H1 (cell line): ENCODE measurements at regions not wholly inside any gene's neighbourhood (a gene's known extent, or its start where the extent isn't known, plus 50 kb on each side); places are given as distances from the start of the nearest gene placed in this dataset.

Experiments used
- CTCF ChIA-PET: fragments of 300-600 bp; sonication (Branson Sonifier 250); formaldehyde crosslinking; loops from one replicate; lab custom pipeline; 2021; ENCODE audit not compliant: partially characterized antibody; lab: Charles Lee
- POLR2A ChIA-PET: fragments of 300-600 bp; sonication (Branson Sonifier 250); formaldehyde crosslinking; loops from one replicate; lab custom pipeline; 2021; ENCODE audit warnings: inconsistent platforms; ENCODE audit not compliant: partially characterized antibody; lab: Charles Lee
- DNase-seq, 2 experiments: peaks; one replicate each; pipeline versions ENCODE4 v3.0.0 to v3.0.0-alpha.2; 2010 to 2022; ENCODE audit warnings: low spot score in 2 of 2, low read depth in 1 of 2, mixed read lengths in 1 of 2
- FAIRE-seq: peaks from 2 replicates; lab custom pipeline; 2011; peaks lifted over from hg19 to GRCh38; lab: Jason Lieb, UNC
- H2AFZ ChIP-seq: 2 replicates; pipeline ENCODE4 v1.8.1; 2012; ENCODE audit warnings: low read length, inconsistent platforms
- H2AK5ac ChIP-seq: 2 replicates; pipeline ENCODE4 v1.6.1; 2013; ENCODE audit warnings: low read depth, low read length
- H2BK120ac ChIP-seq: replicated peaks from 2 replicates; pipeline ENCODE3; 2013; ENCODE audit warnings: low read depth, low read length, inconsistent platforms
- H2BK12ac ChIP-seq: 2 replicates; pipeline ENCODE4 v1.6.1; 2013; ENCODE audit warnings: low read depth, low read length
- H2BK15ac ChIP-seq: 2 replicates; pipeline ENCODE4 v1.6.1; 2013; ENCODE audit warnings: low read length
- H2BK20ac ChIP-seq: 2 replicates; pipeline ENCODE4 v1.6.1; 2013; ENCODE audit warnings: low read length
- H2BK5ac ChIP-seq: 2 replicates; pipeline ENCODE4 v1.6.1; 2013; ENCODE audit warnings: low read depth, low read length
- H3K14ac ChIP-seq: 2 replicates; pipeline ENCODE4 v1.6.1; 2013; ENCODE audit warnings: inconsistent platforms; ENCODE audit not compliant: insufficient read length
- H3K18ac ChIP-seq: 2 replicates; pipeline ENCODE4 v1.6.1; 2013; ENCODE audit warnings: low read length; ENCODE audit errors: extremely low read depth
- H3K23ac ChIP-seq: 2 replicates; pipeline ENCODE4 v1.6.1; 2013; ENCODE audit warnings: inconsistent platforms; ENCODE audit not compliant: insufficient read length
- H3K23me2 ChIP-seq: 2 replicates; pipeline ENCODE4 v1.6.1; 2013; ENCODE audit warnings: low read depth, low read length
- H3K27ac ChIP-seq: 2 replicates; pipeline ENCODE4 v1.6.1; 2011; ENCODE audit warnings: low read depth, low read length, inconsistent platforms
- H3K27me3 ChIP-seq, 4 experiments: replicated peaks in 1 of 4; 1 replicate in 1 of 4; 2 replicates in 3 of 4; pipeline versions ENCODE4 v1.6.1 to v1.8.1; 2011 to 2013; ENCODE audit warnings: low read length in 3 of 4, mild to moderate bottlenecking in 3 of 4, inconsistent platforms in 2 of 4, mixed read lengths in 2 of 4, moderate library complexity in 1 of 4; ENCODE audit not compliant: control insufficient read depth in 3 of 4, insufficient read depth in 3 of 4; ENCODE audit errors: extremely low read depth in 1 of 4
- H3K36me3 ChIP-seq, 4 experiments: 2 replicates each; pipeline versions ENCODE4 v1.6.1 to v1.8.1; 2011 to 2013; ENCODE audit warnings: mild to moderate bottlenecking in 4 of 4, low read length in 3 of 4, moderate library complexity in 2 of 4, control low read depth in 1 of 4, inconsistent platforms in 1 of 4; ENCODE audit not compliant: insufficient read depth in 4 of 4, control insufficient read depth in 2 of 4
- H3K4ac ChIP-seq: replicated peaks from 2 replicates; pipeline ENCODE3; 2013; ENCODE audit warnings: low read length, low read depth, mixed read lengths, inconsistent platforms; ENCODE audit not compliant: insufficient read length
- H3K4me1 ChIP-seq, 4 experiments: replicated peaks in 1 of 4; 1 replicate in 1 of 4; 2 replicates in 3 of 4; pipeline versions ENCODE4 v1.6.1 to v1.8.1; 2011 to 2013; ENCODE audit warnings: low read length in 3 of 4, inconsistent platforms in 2 of 4, mixed read lengths in 1 of 4; ENCODE audit not compliant: insufficient read depth in 4 of 4, control insufficient read depth in 3 of 4
- H3K4me2 ChIP-seq, 2 experiments: 2 replicates each; pipeline versions ENCODE4 v1.6.1 to v1.8.1; 2011 to 2013; ENCODE audit warnings: low read depth in 2 of 2, low read length in 2 of 2, control low read depth in 1 of 2, inconsistent platforms in 1 of 2, mild to moderate bottlenecking in 1 of 2; ENCODE audit not compliant: insufficient read depth in 1 of 2
- H3K4me3 ChIP-seq, 4 experiments: fragments of 200-600, 300-600 bp in 1 of 4; sonication (generic), shearing (Covaris generic), sonication (Bioruptor Twin) in 1 of 4; 2 replicates each; pipeline versions ENCODE4 v1.5.1 to v1.8.1; 2011 to 2016; ENCODE audit warnings: low read length in 4 of 4, low read depth in 3 of 4, control low read depth in 2 of 4, inconsistent platforms in 2 of 4, mild to moderate bottlenecking in 2 of 4, mixed read lengths in 1 of 4, moderate library complexity in 1 of 4; ENCODE audit not compliant: insufficient read depth in 2 of 4; ENCODE audit errors: extremely low read depth in 1 of 4
- H3K56ac ChIP-seq: replicated peaks from 2 replicates; pipeline ENCODE3; 2013; ENCODE audit warnings: low read depth, mild to moderate bottlenecking, mixed read lengths, low read length, inconsistent platforms; ENCODE audit not compliant: insufficient read length
- H3K79me1 ChIP-seq: 2 replicates; pipeline ENCODE4 v1.6.1; 2013; ENCODE audit warnings: low read depth, low read length, control low read depth
- H3K79me2 ChIP-seq, 2 experiments: 2 replicates each; pipeline versions ENCODE4 v1.6.1 to v1.8.1; 2012 to 2013; ENCODE audit warnings: low read length in 2 of 2, mild to moderate bottlenecking in 2 of 2, inconsistent platforms in 1 of 2; ENCODE audit not compliant: insufficient read depth in 2 of 2, control insufficient read depth in 1 of 2
- H3K9ac ChIP-seq, 4 experiments: replicated peaks in 1 of 4; 1 replicate in 1 of 4; 2 replicates in 3 of 4; pipeline versions ENCODE4 v1.6.1 to v1.8.1; 2011 to 2013; ENCODE audit warnings: low read depth in 3 of 4, low read length in 3 of 4, control low read depth in 2 of 4, mild to moderate bottlenecking in 2 of 4, moderate library complexity in 2 of 4, inconsistent platforms in 1 of 4; ENCODE audit errors: extremely low read depth in 1 of 4
- H3K9me3 ChIP-seq, 2 experiments: 2 replicates each; pipeline versions ENCODE4 v1.6.1 to v1.8.1; 2012 to 2013; ENCODE audit warnings: mild to moderate bottlenecking in 2 of 2, moderate library complexity in 2 of 2, control low read depth in 1 of 2, inconsistent platforms in 1 of 2, low read depth in 1 of 2, low read length in 1 of 2, mixed read lengths in 1 of 2; ENCODE audit not compliant: insufficient read depth in 2 of 2
- H4K20me1 ChIP-seq, 2 experiments: replicated peaks in 1 of 2; 2 replicates each; pipeline versions ENCODE3 to v1.8.1; 2011 to 2013; ENCODE audit warnings: inconsistent platforms in 2 of 2, low read length in 2 of 2, mild to moderate bottlenecking in 1 of 2; ENCODE audit not compliant: insufficient read depth in 2 of 2, control insufficient read depth in 1 of 2
- H4K5ac ChIP-seq: 2 replicates; pipeline ENCODE4 v1.6.1; 2013; ENCODE audit warnings: low read length, low read depth, mixed read lengths, inconsistent platforms; ENCODE audit not compliant: insufficient read length
- H4K8ac ChIP-seq: 2 replicates; pipeline ENCODE4 v1.8.0; 2013; ENCODE audit warnings: mild to moderate bottlenecking, moderate library complexity, low read length, inconsistent platforms; ENCODE audit not compliant: insufficient read depth; ENCODE audit errors: extremely low read depth
- H4K91ac ChIP-seq: replicated peaks from 2 replicates; pipeline ENCODE3; 2013; ENCODE audit warnings: low read length, mixed read lengths, inconsistent platforms; ENCODE audit not compliant: insufficient read length
- WGBS, 2 experiments: shearing (Covaris generic) in 1 of 2; methylation state at CpG; one replicate each; pipeline versions ENCODE4 v1.1.6 to v1.1.7; 2013 to 2015; ENCODE audit warnings: low lambda C conversion rate in 2 of 2, mixed read lengths in 2 of 2, inconsistent platforms in 1 of 2, low coverage in 1 of 2, missing lambda C conversion rate in 1 of 2; ENCODE audit not compliant: insufficient replicate concordance in 2 of 2, insufficient coverage in 1 of 2, insufficient read length in 1 of 2; ENCODE audit errors: extremely low coverage in 1 of 2, missing lambda C conversion rate in 1 of 2; 5-methylcytosine and 5-hydroxymethylcytosine counted together
- TF ChIP-seq, protein P1 (sequence below): IDR thresholded peaks from 2 replicates; pipeline ENCODE4 v1.6.1; 2012; ENCODE audit warnings: inconsistent platforms

DNA sequence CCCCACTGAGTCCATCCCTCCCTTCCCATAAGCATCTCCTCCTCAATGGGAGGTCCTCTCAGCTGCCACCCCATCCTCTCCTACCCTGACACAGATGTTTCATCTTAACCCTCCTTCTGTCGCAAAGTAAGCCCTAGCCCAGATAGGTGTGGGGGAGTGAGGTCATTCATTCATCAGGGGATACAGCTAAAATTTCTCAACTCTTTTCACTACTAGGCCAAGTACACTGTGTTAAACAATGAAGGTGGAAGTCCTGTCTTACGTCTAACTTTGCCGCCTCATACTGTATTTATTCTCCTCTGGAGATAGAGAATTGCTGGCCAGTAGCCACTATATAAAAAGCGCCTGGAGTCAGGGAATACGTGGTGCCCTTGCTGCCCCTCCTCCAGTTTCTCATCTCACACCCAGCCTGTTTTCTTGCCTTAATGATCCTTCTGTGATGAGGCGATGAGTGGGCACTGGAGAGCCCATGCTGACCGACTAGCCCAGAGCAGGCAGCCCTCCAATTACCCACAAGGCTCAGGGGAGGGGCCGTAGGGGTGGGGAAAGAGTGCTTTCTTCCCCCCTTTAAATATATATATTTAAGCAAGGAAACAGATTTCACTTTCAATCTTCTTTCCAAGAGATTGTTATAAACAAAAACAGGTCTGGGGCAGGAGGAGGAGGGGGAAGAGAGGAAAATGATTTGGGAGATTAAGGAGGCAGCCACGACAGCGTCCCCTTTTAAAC, 149.5 kb downstream of the PJA1 start:
- H3K27me3 ChIP-seq: no peaks in the 10 kb centered on the region
- 0 out of 2 replicates have a peak overlapping the region, but pooled peaks have one; percentile 27 for H2BK12ac ChIP-seq
- DNase-seq (peak in 1 of 2 experiments; percentile 2), FAIRE-seq (no peak)
- H4K8ac ChIP-seq: no peak overlapping the region
- no peak overlapping the region for H3K27ac ChIP-seq
- H2AFZ ChIP-seq: no peak overlapping the region
- H3K4me3 ChIP-seq: no peak overlapping the region
- no peak overlapping the region for H3K4ac ChIP-seq
- H3K9ac ChIP-seq: no peak overlapping the region
- 78% methylated on average over 7 of the region's 10 CpGs; no CpG with 5 or more reads in 1 of the 2 experiments for WGBS, 2 experiments
- no peak overlapping the region for H3K23ac ChIP-seq
- H3K79me1 ChIP-seq: no peaks in the 10 kb centered on the region
- POLR2A ChIA-PET: interaction anchor here (0.7 kb wide), 1 partner anchor 22 kb away, joined by 3 read pairs; no protein-coding TSS in a partner anchor
- H4K5ac ChIP-seq: no peak overlapping the region
- H4K91ac ChIP-seq: no peak overlapping the region
- TF ChIP-seq, protein P1, sequence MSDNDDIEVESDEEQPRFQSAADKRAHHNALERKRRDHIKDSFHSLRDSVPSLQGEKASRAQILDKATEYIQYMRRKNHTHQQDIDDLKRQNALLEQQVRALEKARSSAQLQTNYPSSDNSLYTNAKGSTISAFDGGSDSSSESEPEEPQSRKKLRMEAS: no peak
- TF ChIP-seq, all 59 proteins: peak for 0
- Histone ChIP-seq H3K14ac (no peak overlapping the region), H4K20me1 (no peaks in the 10 kb centered on the region), H3K56ac (no peak overlapping the region), H2AK5ac (no peak overlapping the region), H2BK15ac (no peak overlapping the region), H3K4me1 (peaks cover 0 to 2% (median 0%) of the 10 kb centered on the region in 4 experiments; a peak in 1 of 7 replicates), H2BK5ac (no peak overlapping the region), H3K23me2 (no peaks in the 10 kb centered on the region), H3K79me2 (no peaks in the 10 kb centered on the region), H3K4me2 (no peak overlapping the region), H2BK120ac (no peak overlapping the region), H2BK20ac (no peak overlapping the region), H3K18ac (no peak overlapping the region), H3K36me3 (no peaks in the 10 kb centered on the region), H3K9me3 (no peaks in the 10 kb centered on the region)
- CTCF ChIA-PET: interaction anchor here (0.7 kb wide), 1 partner anchor 23 kb away, joined by 3 read pairs; no protein-coding TSS in a partner anchor
